ENCODE measurements at regions not wholly inside any gene's neighbourhood (a gene's known extent, or its start where the extent isn't known, plus 50 kb on each side); places are given as distances from the start of the nearest gene placed in this dataset.

DNA sequence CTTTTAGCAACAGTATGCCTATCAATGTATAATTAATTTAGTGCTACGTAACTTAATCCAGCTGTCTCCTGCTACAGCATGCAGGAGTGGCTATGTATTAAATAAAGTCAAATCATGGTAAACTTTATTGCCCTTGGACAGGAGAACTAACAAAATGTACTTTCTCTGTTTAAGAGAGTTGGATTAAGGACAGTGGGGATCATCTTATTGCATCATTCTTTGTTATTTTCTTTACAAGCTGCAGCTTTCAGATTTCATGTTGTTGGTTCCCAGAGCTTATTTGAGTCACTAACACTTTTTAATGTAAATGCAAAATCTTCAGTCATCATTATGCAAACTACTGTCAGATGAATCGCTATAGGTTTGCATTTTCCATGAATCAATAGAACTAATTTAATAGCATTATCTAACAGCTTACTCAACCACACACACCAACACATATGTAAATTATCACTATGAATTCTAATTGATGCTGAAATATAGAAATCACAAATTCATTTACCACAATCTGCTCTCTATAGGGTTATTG lies 424.7 kb downstream of the MMUT start:
- no peak overlapping the region for H3K27ac ChIP-seq
- intact Hi-C loops (cut with DNase I) = no loop called here
- no peaks in the 10 kb centered on the region for H3K36me3 ChIP-seq
- no peaks in the 10 kb centered on the region for H3K9me3 ChIP-seq
- H3K4me3 ChIP-seq = no peak overlapping the region
- TF ChIP-seq EP300 (IDR thresholded peaks at IDR 0.05) (no peak), POLR2A (IDR thresholded peaks at IDR 0.05) (no peak)
- TF ChIP-seq, protein P1, sequence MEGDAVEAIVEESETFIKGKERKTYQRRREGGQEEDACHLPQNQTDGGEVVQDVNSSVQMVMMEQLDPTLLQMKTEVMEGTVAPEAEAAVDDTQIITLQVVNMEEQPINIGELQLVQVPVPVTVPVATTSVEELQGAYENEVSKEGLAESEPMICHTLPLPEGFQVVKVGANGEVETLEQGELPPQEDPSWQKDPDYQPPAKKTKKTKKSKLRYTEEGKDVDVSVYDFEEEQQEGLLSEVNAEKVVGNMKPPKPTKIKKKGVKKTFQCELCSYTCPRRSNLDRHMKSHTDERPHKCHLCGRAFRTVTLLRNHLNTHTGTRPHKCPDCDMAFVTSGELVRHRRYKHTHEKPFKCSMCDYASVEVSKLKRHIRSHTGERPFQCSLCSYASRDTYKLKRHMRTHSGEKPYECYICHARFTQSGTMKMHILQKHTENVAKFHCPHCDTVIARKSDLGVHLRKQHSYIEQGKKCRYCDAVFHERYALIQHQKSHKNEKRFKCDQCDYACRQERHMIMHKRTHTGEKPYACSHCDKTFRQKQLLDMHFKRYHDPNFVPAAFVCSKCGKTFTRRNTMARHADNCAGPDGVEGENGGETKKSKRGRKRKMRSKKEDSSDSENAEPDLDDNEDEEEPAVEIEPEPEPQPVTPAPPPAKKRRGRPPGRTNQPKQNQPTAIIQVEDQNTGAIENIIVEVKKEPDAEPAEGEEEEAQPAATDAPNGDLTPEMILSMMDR (IDR thresholded peaks at IDR 0.05) = no peak
- no peaks in the 10 kb centered on the region for H3K27me3 ChIP-seq
- no peaks in the 10 kb centered on the region for H3K4me1 ChIP-seq (ENCODE audit: insufficient read depth)
- DNase-seq = no peak
- WGBS, 3 donors = 81 to 85% (median 84%) methylated on average over 2 of the region's 2 CpGs

DNA sequence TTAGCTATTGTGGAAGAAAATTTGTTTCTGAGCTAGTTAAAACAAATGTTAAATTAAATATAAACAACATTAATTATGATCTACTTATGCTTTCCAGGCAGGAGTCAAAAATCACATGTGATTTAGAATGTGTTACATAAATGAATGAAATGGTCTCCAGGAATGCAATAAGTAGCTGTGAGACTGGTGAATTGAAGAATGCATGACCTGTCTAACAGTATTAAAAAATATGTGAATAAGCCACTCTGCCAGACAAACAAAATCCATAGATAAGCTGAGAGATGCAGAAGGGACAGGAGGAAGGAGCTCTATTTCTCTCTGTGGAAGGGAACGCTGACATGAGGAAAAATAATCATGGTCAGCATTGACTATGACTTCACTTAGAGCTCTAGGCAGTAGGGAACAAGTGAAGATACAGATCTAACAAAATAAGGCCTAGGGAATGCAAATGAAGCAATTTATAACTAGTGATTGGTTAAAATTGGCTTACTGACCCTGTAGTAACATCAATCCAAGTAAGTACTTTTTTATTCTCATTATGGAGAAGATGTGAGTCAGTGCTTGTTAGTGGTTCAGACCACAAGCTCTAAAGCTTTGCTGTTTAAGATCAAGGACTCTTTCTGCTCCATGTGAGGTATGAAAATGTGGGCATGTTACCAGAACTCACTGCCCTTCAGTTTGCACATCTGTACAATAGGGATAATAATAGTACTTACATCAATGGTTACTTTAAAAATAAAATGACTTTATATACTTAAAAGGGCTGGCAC lies 432.6 kb downstream of the MMUT start:
- TF ChIP-seq, protein P1 (IDR thresholded peaks at IDR 0.05) = no peak
- TF ChIP-seq POLR2A (IDR thresholded peaks at IDR 0.05) = no peak
- no peak for TF ChIP-seq EP300 (IDR thresholded peaks at IDR 0.05)
- WGBS, 3 donors = 65 to 83% (median 72%) methylated on average over 1 of the region's 1 CpG
- Histone ChIP-seq H3K4me3 (no peak overlapping the region), H3K36me3 (no peaks in the 10 kb centered on the region), H3K27ac (no peak overlapping the region), H3K4me1 (ENCODE audit: insufficient read depth) (no peaks in the 10 kb centered on the region), H3K27me3 (no peaks in the 10 kb centered on the region), H3K9me3 (no peaks in the 10 kb centered on the region)
- DNase-seq = no peak
- intact Hi-C loops (cut with DNase I) = no loop called here

DNA sequence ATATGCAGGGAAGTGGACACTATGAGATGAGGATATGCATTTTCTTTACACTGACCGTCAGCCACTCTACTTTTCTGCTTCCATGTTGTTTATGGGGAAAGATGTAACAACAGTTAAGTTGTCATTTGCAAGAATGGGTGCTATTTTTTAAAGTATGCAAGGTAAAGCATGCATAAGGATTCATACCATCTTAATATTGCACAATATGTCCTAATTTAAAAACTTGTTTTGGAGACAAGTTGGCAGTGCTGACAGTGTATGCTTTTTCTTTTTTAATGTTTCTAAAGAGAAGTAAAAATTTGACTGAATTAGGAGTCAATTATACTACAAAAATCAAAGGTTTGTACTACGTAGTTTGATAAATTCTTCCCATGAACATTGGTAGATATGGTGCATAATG lies 435.4 kb downstream of the MMUT start:
- Histone ChIP-seq H3K27me3 (no peaks in the 10 kb centered on the region), H3K36me3 (no peaks in the 10 kb centered on the region), H3K27ac (no peak overlapping the region), H3K4me1 (ENCODE audit: insufficient read depth) (no peaks in the 10 kb centered on the region), H3K9me3 (no peaks in the 10 kb centered on the region), H3K4me3 (no peak overlapping the region)
- TF ChIP-seq EP300 (IDR thresholded peaks at IDR 0.05) (no peak), POLR2A (IDR thresholded peaks at IDR 0.05) (no peak)
- TF ChIP-seq, protein P1 (IDR thresholded peaks at IDR 0.05) = no peak
- WGBS, 3 donors = 61 to 85% (median 80%) methylated on average over 2 of the region's 2 CpGs
- DNase-seq = no peak
- intact Hi-C loops (cut with DNase I) = no loop called here

DNA sequence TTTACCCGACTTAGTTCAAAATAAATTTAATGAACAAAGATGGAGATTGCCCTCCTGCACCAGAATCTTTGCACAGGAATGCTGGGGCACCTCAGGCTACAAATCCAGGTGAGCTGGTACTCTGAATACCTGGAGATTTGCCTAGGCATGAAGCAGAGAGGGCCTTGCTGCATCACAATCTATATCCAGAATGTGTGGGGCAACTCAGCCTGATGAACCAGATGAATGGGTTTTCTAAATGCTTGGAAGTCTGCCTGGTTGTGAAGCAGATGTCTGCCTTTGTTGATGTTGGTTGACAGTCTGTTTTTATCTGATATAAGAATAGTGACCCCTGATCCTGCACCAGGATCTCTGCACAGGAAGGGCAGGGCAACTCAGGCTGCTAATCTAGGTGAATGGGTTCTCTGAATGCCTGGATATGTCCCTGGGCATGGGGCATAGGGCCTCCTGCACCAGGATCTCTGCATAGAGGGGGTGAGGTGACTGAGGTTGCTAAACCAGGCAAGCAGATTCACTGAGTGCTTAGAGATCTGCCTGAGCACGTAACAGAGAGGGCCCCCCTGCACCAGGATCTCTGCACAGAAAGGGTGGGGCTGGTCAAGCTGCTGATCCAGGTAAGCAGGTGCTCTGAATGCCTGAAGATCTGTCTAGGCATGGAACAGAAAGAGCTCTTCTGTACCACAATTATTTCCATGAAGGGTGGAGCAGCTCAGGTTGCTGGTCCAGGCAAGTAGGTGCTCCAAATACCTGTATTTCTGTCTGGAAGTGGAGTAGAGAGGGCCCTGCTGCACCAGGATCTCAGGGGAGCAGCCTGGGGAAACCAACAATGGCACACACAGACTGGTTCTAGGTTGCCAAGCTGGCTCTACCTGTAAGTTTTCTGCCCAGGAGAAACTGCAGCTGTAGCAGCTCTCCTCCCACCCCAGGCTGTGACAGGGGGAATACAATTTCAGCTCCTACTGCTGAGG lies 437.5 kb downstream of the MMUT start:
- WGBS, 3 donors = 54 to 65% (median 62%) methylated on average over 2 of the region's 2 CpGs
- no peak for TF ChIP-seq POLR2A (IDR thresholded peaks at IDR 0.05)
- TF ChIP-seq, protein P1 (IDR thresholded peaks at IDR 0.05) = no peak

More for the DNA sequence above, 437.5 kb downstream of the MMUT start:
- intact Hi-C loops (cut with DNase I) = no loop called here
- no peaks in the 10 kb centered on the region for H3K36me3 ChIP-seq
- H3K9me3 ChIP-seq = no peaks in the 10 kb centered on the region
- no peak overlapping the region for H3K27ac ChIP-seq
- DNase-seq = peak in 1 of 5 donors; percentile 2
- no peaks in the 10 kb centered on the region for H3K4me1 ChIP-seq (ENCODE audit: insufficient read depth)
- no peak overlapping the region for H3K4me3 ChIP-seq
- no peaks in the 10 kb centered on the region for H3K27me3 ChIP-seq
